GM10266 (cell line): ENCODE measurements at regions not wholly inside any gene's neighbourhood (a gene's known extent, or its start where the extent isn't known, plus 50 kb on each side); places are given as distances from the start of the nearest gene placed in this dataset.

Experiments used
- DNase-seq: peaks from one replicate; pipeline ENCODE4 v3.0.0; 2012; ENCODE audit errors: extremely low spot score
- TF ChIP-seq, protein P1 (sequence below): IDR thresholded peaks from 2 replicates; pipeline ENCODE4 v1.5.1; 2012; ENCODE audit warnings: mild to moderate bottlenecking, low read depth; ENCODE audit not compliant: control insufficient read depth, insufficient read depth; ENCODE audit errors: missing control alignments

DNA sequence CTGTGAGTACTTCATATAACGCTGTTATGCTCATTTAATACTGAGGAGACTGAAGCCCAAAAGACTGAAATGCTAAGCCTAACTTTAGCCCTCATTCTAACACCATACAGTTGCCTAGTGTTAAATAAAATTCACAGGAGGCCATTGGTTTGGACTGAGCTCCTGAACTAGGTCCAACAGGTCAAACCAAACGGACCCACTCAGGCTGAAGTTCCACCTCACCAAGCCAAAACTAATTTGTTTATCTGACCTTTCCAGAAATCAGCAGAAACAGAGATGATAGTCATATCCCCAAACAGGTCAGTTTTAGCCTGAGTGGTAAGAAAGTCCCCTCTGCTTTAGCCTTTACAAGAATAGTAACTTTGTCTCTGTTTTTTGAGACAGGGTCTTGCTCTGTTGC lies 311.3 kb upstream of the ZP4 start:
- TF ChIP-seq, protein P1, sequence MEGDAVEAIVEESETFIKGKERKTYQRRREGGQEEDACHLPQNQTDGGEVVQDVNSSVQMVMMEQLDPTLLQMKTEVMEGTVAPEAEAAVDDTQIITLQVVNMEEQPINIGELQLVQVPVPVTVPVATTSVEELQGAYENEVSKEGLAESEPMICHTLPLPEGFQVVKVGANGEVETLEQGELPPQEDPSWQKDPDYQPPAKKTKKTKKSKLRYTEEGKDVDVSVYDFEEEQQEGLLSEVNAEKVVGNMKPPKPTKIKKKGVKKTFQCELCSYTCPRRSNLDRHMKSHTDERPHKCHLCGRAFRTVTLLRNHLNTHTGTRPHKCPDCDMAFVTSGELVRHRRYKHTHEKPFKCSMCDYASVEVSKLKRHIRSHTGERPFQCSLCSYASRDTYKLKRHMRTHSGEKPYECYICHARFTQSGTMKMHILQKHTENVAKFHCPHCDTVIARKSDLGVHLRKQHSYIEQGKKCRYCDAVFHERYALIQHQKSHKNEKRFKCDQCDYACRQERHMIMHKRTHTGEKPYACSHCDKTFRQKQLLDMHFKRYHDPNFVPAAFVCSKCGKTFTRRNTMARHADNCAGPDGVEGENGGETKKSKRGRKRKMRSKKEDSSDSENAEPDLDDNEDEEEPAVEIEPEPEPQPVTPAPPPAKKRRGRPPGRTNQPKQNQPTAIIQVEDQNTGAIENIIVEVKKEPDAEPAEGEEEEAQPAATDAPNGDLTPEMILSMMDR, result no peak
- no peak for DNase-seq

DNA sequence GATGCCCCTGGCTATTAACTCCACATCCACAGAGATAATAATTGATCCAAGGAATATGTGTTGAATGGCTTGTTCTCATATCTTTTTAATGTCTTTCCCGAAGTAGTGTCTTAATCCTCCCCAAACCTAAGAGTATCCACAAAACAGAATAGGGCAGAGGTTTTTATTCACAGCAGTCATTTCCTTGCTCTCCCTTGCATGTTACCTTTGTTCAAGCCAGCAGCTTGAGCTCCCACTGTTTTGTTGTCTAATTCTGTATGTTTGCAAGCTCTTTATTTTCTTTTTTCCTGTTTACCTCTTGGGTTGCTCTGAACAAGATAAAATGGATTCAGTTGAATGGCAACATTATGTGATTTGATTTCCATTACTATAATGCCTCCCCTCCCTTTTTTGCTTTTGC lies 308.6 kb upstream of the ZP4 start:
- TF ChIP-seq, protein P1, result no peak
- DNase-seq, result no peak

DNA sequence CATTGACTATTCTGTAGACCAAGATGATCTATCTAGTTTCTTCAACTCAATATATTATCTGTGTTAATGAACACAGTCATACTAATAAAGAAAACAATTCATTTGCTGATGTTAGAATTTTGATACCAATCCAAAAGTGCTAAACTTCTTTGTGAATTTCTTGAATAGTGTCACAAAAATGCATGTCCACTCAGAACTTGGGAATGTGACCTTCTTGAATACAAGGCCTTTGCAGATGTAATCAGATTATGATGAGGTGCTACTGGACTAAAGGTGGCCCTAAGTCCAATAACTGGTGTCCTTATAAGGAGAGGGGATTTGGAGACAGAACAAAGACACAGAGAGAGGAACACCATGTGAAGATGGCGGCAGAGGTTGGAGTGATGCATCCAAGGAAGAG lies 305.8 kb upstream of the ZP4 start:
- TF ChIP-seq, protein P1, result no peak
- DNase-seq, result no peak

DNA sequence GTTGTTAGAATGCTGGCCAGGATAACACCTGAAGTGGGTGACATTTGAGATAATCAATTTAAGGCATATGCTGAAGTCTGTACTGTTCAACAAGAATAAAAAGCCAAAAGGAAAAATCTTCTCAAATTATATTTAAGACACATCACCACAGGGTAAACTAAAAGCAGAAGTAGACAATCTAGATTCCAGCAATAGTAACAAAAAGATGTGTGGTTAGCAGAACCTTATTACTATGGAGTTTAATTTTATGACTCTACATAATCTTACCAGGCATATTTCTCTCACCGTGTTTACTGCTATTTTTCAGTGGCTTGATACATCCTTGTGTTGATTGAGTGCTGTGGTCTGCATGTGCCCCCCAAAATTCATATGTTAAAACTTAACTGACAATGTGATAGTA lies 300.4 kb upstream of the ZP4 start:
- TF ChIP-seq, protein P1, result no peak
- DNase-seq, result no peak

DNA sequence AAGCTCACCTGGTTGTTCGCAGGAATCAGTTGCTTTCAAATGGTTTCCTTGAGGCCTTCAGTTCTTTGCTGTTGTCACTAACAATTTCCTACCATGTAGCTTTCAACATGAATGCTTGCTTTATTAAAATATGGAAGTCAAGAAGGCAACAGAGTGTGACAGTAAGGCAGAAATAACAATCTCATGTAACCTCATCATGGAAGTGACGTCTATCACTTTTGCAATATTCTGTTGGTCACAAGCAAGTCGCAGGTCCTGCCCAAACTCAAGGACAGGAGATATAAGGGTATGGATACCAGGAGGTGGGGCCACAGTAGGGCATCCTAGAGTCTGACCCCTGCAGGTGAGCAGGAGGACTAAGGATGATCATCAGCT lies 296.8 kb upstream of the ZP4 start:
- no peak for DNase-seq
- TF ChIP-seq, protein P1, result no peak

DNA sequence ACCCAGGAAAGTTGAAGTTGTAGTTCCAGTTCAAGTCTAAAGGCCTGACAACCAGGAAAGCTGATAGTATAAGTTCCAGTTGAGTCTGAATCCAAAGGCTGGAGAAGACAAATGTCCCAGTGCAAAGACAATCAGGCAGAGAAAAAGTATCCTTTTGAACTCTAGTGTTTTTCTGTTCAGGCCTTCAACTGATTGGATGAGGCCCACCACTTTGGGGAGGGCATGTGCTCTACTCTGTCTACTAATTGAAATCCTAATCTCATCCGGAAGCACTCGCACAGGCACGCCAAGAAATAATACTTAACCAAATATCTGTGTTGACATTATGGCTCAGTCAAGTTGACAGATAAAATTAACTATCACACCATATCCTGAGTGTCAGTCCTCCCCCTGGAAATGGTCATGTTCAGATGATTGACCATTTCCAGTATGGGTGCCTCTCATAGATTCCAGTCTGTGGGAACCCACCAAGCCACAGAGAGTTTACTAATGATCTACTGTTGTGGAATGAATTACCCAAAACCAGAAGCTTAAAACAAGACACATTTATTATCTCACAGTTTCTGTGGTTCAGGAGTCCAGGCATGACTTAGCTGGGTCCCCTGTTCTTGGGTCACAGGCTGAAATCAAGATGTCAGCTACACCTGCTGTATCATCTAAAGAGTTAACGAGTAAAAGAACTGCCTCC lies 296.3 kb upstream of the ZP4 start:
- TF ChIP-seq, protein P1, result no peak
- no peak for DNase-seq

DNA sequence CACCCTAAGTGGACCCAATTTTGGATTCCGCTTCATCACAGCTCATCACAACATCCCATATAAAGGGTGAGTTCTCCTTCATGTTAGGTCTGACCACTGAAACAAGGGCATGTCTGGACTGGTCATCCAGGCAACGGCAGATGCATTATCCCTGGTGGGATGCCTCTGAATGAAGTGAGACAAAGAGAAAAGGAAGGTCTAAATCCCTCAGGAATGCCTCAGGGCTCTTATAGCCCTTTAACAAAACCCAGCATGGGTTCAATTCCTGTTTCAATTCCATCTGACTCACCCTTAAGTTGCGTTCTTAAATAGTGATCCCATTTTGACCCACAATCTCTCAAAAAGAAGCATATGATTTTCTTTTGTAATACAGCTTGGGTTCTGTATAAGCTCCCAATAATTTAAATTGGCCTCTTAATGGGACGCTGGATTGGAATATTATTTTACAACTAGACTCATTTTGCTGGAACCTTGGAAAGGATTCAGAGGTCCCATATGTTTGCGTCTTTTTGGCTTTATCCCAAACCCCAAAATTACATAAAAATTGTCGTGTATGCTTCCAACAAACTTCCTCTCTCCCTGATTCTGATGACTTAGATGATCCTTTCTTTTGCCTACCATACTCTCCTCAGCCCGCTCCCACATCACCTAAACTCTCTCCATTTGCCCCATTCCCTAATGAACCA lies 287.4 kb upstream of the ZP4 start:
- TF ChIP-seq, protein P1, result no peak
- no peak for DNase-seq
